HL-60 (cell line): ENCODE measurements at regions not wholly inside any gene's neighbourhood (a gene's known extent, or its start where the extent isn't known, plus 50 kb on each side); places are given as distances from the start of the nearest gene placed in this dataset.

ENCODE experiments used
- DNase-seq, 2 experiments: peaks; one replicate each; pipeline ENCODE4 v3.0.0-alpha.2; 2010 to 2020; ENCODE audit warnings: low read depth in 1 of 2, low spot score in 1 of 2
- H3K27ac ChIP-seq: fragments of 250-450 bp; sonication (Bioruptor Pico); replicated peaks from 2 replicates; pipeline ENCODE4 v1.5.1; 2020; ENCODE audit warnings: mild to moderate bottlenecking, moderate library complexity
- H3K27me3 ChIP-seq: fragments of 250-450 bp; sonication (Bioruptor Pico); 2 replicates; pipeline ENCODE4 v1.5.1; 2021; ENCODE audit warnings: mild to moderate bottlenecking, moderate library complexity; ENCODE audit not compliant: insufficient read depth, poor library complexity, severe bottlenecking
- H3K4me3 ChIP-seq: replicated peaks from 2 replicates; pipeline ENCODE4 v1.5.1; 2011; ENCODE audit warnings: mild to moderate bottlenecking, control low read depth, low read length; ENCODE audit not compliant: insufficient read depth
- CTCF ChIP-seq: IDR thresholded peaks from one replicate; pipeline ENCODE4 v1.5.1; 2011; ENCODE audit warnings: low read length, control low read depth, inconsistent platforms; ENCODE audit not compliant: insufficient read depth
- GABPA ChIP-seq: IDR thresholded peaks from 2 replicates; pipeline ENCODE4 v1.6.1; 2012; ENCODE audit warnings: low read depth
- POLR2AphosphoS5 ChIP-seq: IDR thresholded peaks from 2 replicates; pipeline ENCODE4 v1.6.1; 2012; ENCODE audit warnings: low read depth
- REST ChIP-seq: IDR thresholded peaks from 2 replicates; pipeline ENCODE4 v1.6.1; 2012; ENCODE audit warnings: low read depth; ENCODE audit not compliant: insufficient replicate concordance
- SPI1 ChIP-seq: IDR thresholded peaks from 2 replicates; pipeline ENCODE4 v1.6.1; 2012; ENCODE audit warnings: low read depth, mild to moderate bottlenecking, borderline replicate concordance

- Histone ChIP-seq H3K27me3 (no peaks in the 10 kb centered on the region), H3K4me3 (no peak overlapping the region), H3K27ac (no peak overlapping the region)
- TF ChIP-seq CTCF (no peak), SPI1 (no peak), GABPA (no peak), REST (no peak), POLR2AphosphoS5 (no peak)
- DNase-seq = no peak
Measured at GRCh38 chr9:106769331-106769730, 93.6 kb upstream of the ZNF462 start.

- no peaks in the 10 kb centered on the region for H3K27me3 ChIP-seq
- TF ChIP-seq CTCF = no peak
- no peak for TF ChIP-seq POLR2AphosphoS5
- no peak for TF ChIP-seq SPI1
- TF ChIP-seq GABPA = no peak
- TF ChIP-seq REST = no peak
- DNase-seq = no peak
- no peak overlapping the region for H3K4me3 ChIP-seq
- H3K27ac ChIP-seq = no peak overlapping the region
Measured at GRCh38 chr9:106771608-106772007, 91.4 kb upstream of the ZNF462 start.

- no peak overlapping the region for H3K27ac ChIP-seq
- H3K27me3 ChIP-seq = no peaks in the 10 kb centered on the region
- no peak overlapping the region for H3K4me3 ChIP-seq
- TF ChIP-seq GABPA = no peak
- DNase-seq = no peak
Measured at GRCh38 chr9:106772523-106773290, 90.3 kb upstream of the ZNF462 start.

GRCh38 chr9:106773750-106774149, 89.2 kb upstream of the ZNF462 start:
- H3K27me3 ChIP-seq = no peaks in the 10 kb centered on the region
- H3K27ac ChIP-seq = no peak overlapping the region
- H3K4me3 ChIP-seq = no peak overlapping the region
- TF ChIP-seq POLR2AphosphoS5 (no peak), REST (no peak), CTCF (no peak), SPI1 (no peak), GABPA (no peak)
- no peak for DNase-seq
